ENCODE measurements at regions not wholly inside any gene's neighbourhood (a gene's known extent, or its start where the extent isn't known, plus 50 kb on each side); places are given as distances from the start of the nearest gene placed in this dataset.

- DNase-seq (ENCODE audit: low spot score): no peak
Observed at GRCh38 chr1:104463126-104463697, 713.5 kb downstream of the AMY1C start.

GRCh38 chr1:104466068-104466467 lies 716.4 kb downstream of the AMY1C start:
- DNase-seq (ENCODE audit: low spot score): no peak

GRCh38 chr1:104467590-104467989 lies 717.9 kb downstream of the AMY1C start:
- peak; percentile 8 for DNase-seq (ENCODE audit: low spot score)

DNA sequence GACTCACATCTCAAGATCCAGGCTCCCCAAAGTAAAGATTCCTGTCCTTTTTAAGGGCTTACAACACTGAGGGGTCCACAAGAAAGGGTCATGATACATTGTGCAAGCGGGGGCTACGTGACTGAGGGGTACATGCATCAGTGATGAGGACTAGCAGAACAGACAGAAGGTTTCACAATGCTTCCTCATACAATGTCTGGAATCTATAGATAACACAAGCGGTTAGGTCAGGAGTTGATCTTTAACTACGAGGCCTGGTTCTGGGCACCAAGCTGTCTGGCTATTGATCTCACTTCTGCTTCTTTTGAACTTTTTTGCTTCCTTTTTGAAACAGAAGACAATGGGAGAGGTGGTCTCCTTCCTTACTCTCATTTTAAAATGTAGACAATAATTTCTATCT lies 718.6 kb downstream of the AMY1C start:
- DNase-seq (ENCODE audit: low spot score): no peak

DNA sequence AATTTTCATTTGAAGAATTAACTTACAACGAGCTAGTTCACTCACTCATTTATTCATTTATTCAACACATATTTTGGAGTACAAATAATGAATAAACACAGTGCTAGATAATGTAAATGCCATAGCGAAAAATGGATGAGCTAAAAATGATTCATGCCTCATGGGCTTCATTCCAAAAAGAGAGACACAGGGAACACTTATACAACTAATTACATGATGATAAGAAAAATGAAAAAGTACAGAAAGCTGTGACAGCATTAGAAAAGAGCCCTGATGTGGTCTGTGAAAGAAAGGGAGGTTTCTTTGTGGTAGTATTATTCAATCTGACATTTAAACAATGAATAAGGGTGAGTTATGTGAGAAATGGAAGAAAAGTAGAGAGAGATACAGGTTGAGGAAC lies 726.4 kb downstream of the AMY1C start:
- DNase-seq (ENCODE audit: low spot score): no peak

DNA sequence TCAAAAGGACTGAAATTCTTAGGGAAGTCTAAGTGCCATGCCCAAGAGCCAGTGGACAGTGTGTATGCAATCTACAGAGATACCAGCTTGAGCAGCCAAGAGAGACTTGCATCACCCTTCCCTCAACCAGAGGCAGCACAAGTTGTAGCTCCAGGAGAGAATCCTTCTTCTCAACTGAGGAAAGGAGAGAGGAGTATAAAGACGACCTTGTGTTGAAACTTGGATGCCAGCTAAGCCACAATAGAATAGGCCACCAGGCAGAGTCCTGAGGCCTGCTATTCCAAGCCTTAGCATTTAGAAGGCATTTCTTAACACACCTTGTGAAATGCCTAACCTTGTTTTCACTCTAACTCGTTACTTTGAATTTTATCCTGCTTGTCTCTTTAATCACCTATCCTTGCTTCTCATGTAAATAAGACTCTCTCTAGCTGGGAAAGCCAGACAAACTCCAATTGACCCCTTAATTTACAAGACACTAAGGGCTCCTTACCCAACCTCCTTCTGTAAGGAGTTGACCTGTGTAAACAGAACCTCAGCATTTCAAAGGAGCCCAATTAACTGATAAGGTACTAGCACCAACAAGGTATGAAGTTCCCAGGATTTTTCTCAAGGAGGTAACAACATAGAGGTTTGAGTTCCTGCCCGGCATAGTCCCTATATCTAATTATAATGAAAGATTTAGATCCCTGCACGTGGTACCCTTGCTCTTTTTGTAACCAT lies 738.8 kb downstream of the AMY1C start:
- no peak for DNase-seq (ENCODE audit: low spot score)

DNA sequence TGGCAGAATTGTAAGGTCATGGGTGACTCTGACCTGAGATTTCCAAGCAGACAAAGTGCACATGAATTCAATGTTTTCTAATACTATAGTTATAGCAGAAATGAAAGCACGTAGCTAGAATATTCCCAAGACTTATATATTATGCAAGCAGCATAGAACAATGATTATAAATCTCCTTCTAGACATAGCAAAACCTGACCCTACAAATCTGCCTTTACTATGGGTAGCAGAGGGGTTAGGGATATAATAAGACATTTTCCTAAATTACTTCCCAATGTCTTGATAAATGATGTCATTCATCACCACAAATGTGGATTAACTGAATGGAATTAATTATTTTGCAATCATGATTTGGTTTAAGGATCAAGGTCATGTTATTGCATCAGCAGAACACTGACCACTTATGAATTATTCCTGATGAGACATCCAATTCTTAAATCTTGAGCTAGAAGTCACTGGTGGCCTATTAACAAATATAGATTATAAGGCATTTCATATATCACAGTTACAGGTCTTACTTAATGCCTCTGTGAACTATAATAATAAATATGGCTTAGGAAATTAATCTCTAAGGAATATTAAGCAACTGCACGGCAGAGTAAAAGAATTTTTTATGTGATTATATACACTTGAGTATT lies 776.6 kb downstream of the AMY1C start:
- DNase-seq (ENCODE audit: low spot score): no peak

DNA sequence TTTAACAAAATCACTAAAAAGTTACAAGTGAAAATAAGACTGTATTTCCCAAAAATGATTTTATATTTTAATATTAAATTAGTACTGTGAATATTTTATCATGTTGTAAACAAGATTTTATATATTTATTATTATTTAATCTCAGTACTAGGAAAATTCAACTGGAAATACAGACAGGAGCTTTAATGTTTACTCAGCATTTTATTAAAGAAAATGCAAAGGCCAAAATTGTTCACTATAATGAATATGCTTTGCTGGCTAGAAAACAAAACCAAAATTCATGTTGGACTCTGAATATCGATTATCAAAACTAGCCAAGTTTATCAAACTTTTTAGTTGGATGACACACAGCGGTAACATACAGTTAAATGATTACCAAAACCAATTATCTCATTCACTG lies 782.3 kb downstream of the AMY1C start:
- DNase-seq (ENCODE audit: low spot score): no peak

DNA sequence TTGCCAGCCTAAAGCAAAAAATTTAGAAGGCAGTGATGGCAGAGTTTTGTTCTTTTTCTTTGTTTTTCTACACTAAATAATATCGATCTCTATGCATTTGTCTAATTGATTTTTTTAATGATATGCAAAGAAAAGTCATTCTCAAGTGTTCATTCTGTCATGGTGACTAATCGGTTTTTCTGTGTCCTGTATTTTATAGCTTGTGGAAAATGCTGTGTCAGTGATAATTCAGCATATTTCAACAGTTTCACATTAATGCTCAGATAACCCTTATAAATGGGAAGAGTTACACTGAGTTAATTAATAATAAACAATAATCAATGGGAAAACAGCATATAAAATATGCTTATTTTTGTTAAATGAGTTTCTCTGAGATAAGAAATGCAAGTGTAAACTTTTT lies 824.9 kb downstream of the AMY1C start:
- no peak for DNase-seq (ENCODE audit: low spot score)

DNA sequence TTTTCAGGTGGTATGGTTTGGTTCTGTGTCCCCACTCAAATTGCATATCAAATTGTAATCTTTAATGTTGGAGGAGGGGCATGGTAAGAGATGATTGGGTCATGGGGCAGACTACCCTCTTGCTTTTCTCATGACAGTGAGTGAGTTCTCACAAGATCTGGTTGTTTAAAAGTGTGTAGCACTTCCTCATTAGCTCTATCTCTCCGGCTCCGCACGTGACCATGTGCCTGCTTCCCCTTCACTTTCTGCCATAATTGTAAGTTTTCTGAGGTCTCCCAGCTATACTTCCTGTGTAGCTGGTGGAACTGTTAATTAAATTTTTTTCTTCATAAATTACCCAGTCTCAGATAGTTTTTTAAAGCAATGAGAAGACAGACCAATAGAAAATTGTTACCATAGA lies 843.2 kb downstream of the AMY1C start:
- no peak for DNase-seq (ENCODE audit: low spot score)

DNA sequence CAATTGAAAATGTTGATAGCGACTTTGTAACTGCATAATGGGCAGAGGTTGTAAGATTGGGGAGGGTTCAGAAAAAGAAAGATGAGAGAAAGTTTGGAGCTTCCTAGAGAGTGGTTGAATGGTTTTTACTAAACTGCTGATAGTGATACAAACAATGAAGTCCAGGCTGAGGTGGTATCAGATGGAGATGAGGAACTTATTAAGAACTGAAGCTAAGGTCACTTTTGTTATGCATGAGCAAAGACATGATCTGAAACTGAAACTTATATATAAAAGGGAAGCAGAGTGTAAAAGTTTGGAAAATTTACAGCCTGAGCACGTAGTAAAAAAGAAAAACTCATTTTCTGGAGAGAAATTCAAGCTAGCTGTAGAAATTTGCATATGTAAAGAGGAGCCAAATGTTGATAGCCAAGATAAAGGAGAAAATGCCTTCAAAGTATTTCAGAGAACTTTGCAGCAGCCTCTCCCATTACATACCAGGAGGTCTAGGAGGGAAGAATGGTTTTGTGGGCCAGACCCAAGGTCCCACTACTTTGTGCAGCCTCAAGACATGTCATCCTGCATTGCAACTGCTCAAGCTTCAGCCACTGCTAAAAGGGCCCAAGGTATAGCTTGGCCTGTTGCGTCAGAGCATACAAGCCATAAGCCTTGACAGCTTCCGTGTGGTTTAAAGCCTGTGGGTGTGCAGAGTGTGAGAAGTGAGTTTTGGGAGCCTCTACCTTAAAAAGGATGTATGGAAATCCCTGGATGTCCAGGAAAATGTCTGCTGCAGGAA lies 843.9 kb downstream of the AMY1C start:
- DNase-seq (ENCODE audit: low spot score): no peak

DNA sequence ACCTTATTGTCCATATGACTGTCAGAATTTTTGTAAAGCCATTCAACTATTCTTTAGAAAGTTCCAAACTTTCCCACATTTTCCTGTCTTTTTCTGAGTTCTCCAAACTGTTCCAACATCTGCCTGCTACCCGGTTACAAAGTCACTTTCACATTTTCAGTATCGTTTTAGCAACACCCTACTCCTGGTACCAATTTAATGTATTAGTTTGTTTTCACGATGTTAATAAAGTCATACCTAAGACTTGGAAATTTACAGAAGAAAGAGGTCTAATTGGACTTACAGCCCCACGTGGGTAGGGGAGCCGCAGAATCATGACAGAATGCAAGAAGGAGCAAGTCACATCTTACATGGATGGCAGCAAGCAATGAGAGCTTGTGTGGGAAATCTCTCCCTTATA lies 867.8 kb downstream of the AMY1C start:
- DNase-seq (ENCODE audit: low spot score): no peak

- no peak for DNase-seq (ENCODE audit: low spot score)
Observed at GRCh38 chr1:104621221-104621620, 871.5 kb downstream of the AMY1C start.

DNA sequence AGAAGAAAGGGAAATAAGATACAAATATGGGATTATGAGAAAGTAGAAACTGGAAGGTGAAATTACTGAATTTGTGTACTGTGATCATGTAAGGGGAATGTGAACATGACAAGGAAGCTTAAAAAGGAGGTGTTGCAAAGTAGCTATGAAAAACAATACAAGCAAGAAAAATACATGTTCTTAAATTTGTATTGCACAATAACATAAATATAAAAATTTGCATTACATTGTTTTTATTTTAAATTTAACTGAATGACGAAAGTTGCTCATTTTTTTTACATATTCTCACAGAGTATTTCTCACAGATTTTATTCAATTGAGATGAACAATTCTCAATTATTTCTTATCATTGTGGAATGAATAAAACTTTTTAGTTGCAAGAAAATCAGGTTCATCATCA lies 874.8 kb downstream of the AMY1C start:
- no peak for DNase-seq (ENCODE audit: low spot score)

DNA sequence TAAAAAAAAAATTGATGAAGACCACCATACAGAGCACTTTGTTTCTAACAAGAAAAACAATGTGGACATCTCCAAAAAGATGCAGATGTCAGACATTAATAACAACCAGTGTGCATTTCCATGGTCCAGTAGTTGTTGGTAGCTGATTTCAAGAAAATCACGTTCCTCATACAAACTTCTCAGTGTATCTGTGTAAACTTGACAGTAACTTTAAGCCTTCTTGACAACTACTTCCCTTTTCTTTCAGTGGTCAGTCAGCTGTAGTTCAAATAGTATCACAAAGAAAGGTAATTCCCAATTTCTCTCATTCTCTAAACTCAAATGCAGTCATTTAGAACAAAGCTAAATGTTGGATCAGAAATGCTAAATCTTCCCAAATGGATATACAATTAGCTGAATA lies 879.9 kb downstream of the AMY1C start:
- no peak for DNase-seq (ENCODE audit: low spot score)

DNA sequence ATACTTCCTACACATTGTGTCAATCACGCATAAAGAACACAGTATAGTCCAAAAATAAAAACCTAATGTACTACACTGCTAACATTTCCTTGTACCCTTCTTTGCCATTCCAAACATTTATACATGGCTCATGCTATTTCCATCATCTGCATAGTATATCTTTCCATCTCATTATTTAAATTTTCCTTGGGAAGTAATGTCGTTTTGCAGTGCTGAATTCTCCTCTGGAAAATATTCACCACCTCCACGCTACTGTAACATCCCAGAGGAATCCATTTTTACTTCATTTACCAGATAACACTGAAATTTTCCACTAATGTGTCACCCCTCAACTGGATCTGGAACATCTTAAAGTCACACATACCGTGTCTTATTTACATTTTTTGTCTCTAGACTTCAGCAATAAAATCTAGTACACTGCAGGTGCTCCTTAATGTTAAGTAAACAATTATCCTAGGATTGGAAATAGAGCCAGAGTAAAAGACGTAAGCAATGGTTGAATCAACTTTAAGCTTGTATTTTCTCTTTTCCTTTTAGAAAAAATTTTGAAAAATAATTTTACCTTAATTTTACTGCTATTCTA lies 881.0 kb downstream of the AMY1C start:
- no peak for DNase-seq (ENCODE audit: low spot score)

- peak; percentile 48 for DNase-seq (ENCODE audit: low spot score)
Observed at GRCh38 chr1:104636581-104636980, 886.9 kb downstream of the AMY1C start.

DNA sequence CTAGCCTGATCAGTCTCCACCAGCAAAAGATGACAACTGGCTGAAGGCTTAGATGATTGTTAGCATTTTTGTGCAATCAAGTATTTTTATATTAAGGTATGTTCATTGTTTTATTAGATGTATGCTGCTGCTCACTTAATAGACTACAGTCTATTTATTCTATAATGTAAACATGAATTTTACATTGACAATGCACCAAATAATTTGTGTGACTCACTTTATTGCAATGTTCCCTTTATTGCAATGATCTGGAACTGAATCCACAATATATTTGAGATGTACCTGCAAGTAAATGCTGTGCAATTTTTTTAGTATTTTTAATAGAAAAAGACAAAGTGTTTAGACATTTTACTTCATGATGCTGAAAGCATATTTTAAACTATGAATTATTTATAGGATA lies 896.5 kb downstream of the AMY1C start:
- DNase-seq (ENCODE audit: low spot score): no peak

- peak; percentile 37 for DNase-seq (ENCODE audit: low spot score)
Observed at GRCh38 chr1:104648269-104648691, 898.6 kb downstream of the AMY1C start.

- peak; percentile 9 for DNase-seq (ENCODE audit: low spot score)
Observed at GRCh38 chr1:104664374-104664773, 914.7 kb downstream of the AMY1C start.

DNA sequence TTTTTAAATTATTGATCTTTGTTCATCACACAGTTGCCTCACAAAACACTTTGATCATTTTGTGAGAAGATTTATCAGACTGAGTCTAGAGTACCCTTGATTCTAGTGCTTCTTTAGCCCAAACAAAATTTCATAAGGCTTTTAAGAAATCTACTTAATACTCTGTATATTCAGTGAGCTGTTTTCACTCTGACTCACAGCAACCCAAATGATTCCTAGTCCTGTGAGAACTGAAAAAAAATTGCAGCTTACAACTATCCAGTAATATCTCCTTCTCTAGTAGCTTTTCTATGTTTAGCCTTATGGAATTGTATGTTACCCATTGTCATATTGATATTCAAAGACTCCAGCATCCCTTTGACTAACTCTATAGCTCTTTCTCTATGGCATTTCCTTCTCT lies 915.6 kb downstream of the AMY1C start:
- DNase-seq (ENCODE audit: low spot score): no peak

- no peak for DNase-seq (ENCODE audit: low spot score)
Observed at GRCh38 chr1:104671684-104672353, 922.1 kb downstream of the AMY1C start.
